Lung microvascular endothelial cell (primary cell): ENCODE measurements at regions not wholly inside any gene's neighbourhood (a gene's known extent, or its start where the extent isn't known, plus 50 kb on each side); places are given as distances from the start of the nearest gene placed in this dataset.

Source experiments
- DNase-seq, 2 donors: peaks; one replicate each; pipeline versions ENCODE4 v3.0.0 to v3.0.0-alpha.2; 2010; ENCODE audit warnings: low read depth in 2 of 2

DNA sequence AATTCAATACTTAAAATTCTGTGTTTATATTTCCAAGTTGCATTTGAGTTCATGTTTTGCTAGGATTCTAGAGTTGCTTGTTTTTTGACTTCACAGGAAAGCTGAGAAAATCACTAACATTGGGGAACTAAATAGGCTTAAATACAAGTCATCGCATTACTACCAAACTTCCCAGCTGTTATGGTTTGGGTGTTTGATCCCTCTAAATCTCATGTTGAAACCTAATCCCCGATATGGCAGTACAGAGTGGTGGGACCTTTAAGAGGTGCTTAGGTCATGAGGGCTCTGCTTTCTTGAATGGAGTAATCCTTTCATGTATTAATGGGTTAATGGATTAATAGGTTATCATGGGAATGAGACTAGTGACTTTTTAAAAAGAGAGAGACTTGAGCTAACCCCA, 77.2 kb upstream of the ARPP21 start:
- no peak for DNase-seq

DNA sequence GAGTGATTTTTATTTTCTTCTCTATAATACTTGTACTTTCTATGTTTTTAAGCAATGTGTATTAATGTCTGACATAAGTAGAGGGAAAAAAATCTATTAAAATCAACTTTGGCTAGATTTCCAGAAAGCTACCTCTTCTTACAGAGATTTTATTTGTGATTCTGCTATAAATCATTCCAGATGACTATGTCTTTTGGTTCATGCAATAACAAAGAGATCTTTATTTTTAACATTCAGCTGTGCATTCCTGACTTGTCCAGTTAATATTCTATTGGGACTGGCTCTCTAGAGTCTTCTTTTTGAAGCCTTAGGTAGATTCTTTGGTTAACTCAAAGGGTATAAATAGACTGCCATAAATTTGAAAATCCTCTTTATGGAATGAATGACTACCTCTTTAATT, 74.3 kb upstream of the ARPP21 start:
- DNase-seq, result no peak
